SU-DHL-6 (cell line): ENCODE measurements at regions not wholly inside any gene's neighbourhood (a gene's known extent, or its start where the extent isn't known, plus 50 kb on each side); places are given as distances from the start of the nearest gene placed in this dataset.
"Not testable (repeated sequence)": the region's sequence is repeated elsewhere in the genome, so short reads cannot be mapped to it uniquely, and the experiment has no call there.

Source experiments
- H2AFZ ChIP-seq: fragments of 200-600 bp; sonication (generic); 2 replicates; pipeline ENCODE4 v1.6.1; 2014; ENCODE audit warnings: low read depth, mild to moderate bottlenecking, moderate library complexity, mixed read lengths, antibody characterized with exemption, low read length; ENCODE audit not compliant: severe bottlenecking
- H3F3A ChIP-seq: fragments of 200-600 bp; shearing (Covaris generic); 2 replicates; pipeline ENCODE4 v1.6.0; 2016; ENCODE audit warnings: antibody characterized with exemption, mild to moderate bottlenecking; ENCODE audit not compliant: insufficient read depth
- H3K27ac ChIP-seq: fragments of 200-600 bp; sonication (generic); 2 replicates; pipeline ENCODE4 v1.5.1; 2016; ENCODE audit warnings: low read depth, mild to moderate bottlenecking, low read length, moderate library complexity, mixed read lengths
- H3K27me3 ChIP-seq: fragments of 200-600 bp; sonication (generic), shearing (Covaris generic); 2 replicates; pipeline ENCODE4 v1.6.0; 2014; ENCODE audit warnings: mild to moderate bottlenecking, low read length
- H3K36me3 ChIP-seq: fragments of 200-600 bp; sonication (generic); 2 replicates; pipeline ENCODE4 v1.6.1; 2014; ENCODE audit warnings: mild to moderate bottlenecking, low read length, mixed read lengths
- H3K4me2 ChIP-seq: fragments of 300-600, 200-600 bp; shearing (Covaris generic), sonication (generic); 2 replicates; pipeline ENCODE4 v1.6.0; 2014; ENCODE audit warnings: low read length, low read depth, mild to moderate bottlenecking; ENCODE audit not compliant: poor library complexity, severe bottlenecking
- H3K4me3 ChIP-seq: fragments of 200-600 bp; sonication (generic); 2 replicates; pipeline ENCODE4 v1.5.1; 2014; ENCODE audit warnings: antibody characterized with exemption, low read length, mild to moderate bottlenecking, mixed read lengths; ENCODE audit not compliant: insufficient read depth, poor library complexity, severe bottlenecking
- H3K79me2 ChIP-seq: fragments of 200-600 bp; sonication (generic); 2 replicates; pipeline ENCODE4 v1.6.1; 2014; ENCODE audit warnings: mild to moderate bottlenecking, low read length, moderate library complexity; ENCODE audit not compliant: insufficient read depth
- H3K9ac ChIP-seq: fragments of 200-600 bp; sonication (generic); 2 replicates; pipeline ENCODE4 v1.7.0; 2014; ENCODE audit warnings: mild to moderate bottlenecking, low read length
- H3K9me2 ChIP-seq: fragments of 200-600 bp; sonication (generic); replicated peaks from 2 replicates; pipeline ENCODE4 v1.6.1; 2014; ENCODE audit warnings: low read length; ENCODE audit not compliant: insufficient read depth
- H3K9me3 ChIP-seq: fragments of 200-600 bp; sonication (generic); 2 replicates; pipeline ENCODE4 v1.6.1; 2014; ENCODE audit warnings: low read length, mixed read lengths; ENCODE audit not compliant: insufficient read depth
- H4K20me1 ChIP-seq: fragments of 200-600 bp; sonication (generic); 2 replicates; pipeline ENCODE4 v1.6.1; 2014; ENCODE audit warnings: low read depth, mild to moderate bottlenecking, antibody characterized with exemption, low read length, moderate library complexity, mixed read lengths
- EZH2phosphoT487 ChIP-seq: fragments of 200-600 bp; sonication (generic), shearing (Covaris generic); conservative IDR thresholded peaks from 2 replicates; pipeline ENCODE4 v1.6.1; 2018; ENCODE audit warnings: mild to moderate bottlenecking, antibody characterized with exemption, low read length, moderate library complexity, mixed read lengths
- TF ChIP-seq, protein P1 (sequence below): fragments of 200-600 bp; sonication (generic); IDR thresholded peaks from one replicate; pipeline ENCODE4 v1.5.1; 2017; ENCODE audit warnings: antibody characterized with exemption, mild to moderate bottlenecking, low read length, moderate library complexity; ENCODE audit not compliant: insufficient read depth, poor library complexity, severe bottlenecking

DNA sequence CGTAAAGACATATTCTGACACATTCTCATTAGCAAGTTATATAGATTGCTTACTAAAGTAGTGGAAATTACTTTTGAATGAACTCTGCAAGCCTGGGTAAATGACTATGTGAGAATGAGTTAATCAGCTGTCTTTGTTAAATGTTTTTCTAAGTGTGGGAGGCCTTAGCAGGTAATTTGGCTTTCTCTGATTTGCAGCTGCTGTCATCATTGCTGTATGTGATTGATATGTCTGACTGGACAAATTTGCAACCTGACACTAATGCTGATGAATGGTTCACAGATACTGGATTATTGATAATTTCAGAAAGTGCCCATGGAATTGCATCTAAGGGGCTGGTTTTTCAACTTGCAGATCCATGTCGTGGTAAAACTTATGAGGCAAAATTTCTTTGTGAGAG lies 372.2 kb upstream of the SGO1 start:
- no peaks in the 10 kb centered on the region for H3K27me3 ChIP-seq
- TF ChIP-seq EZH2phosphoT487, result no peak
- H3K27ac ChIP-seq, result no peak overlapping the region
- no peaks in the 10 kb centered on the region for H3K36me3 ChIP-seq
- H2AFZ ChIP-seq, result no peak overlapping the region
- H3K9me3 ChIP-seq, result no peaks in the 10 kb centered on the region
- no peaks in the 10 kb centered on the region for H3K9me2 ChIP-seq
- no peak overlapping the region for H3K4me2 ChIP-seq
- no peaks in the 10 kb centered on the region for H3F3A ChIP-seq
- no peaks in the 10 kb centered on the region for H4K20me1 ChIP-seq
- H3K79me2 ChIP-seq, result no peaks in the 10 kb centered on the region
- H3K4me3 ChIP-seq, result no peak overlapping the region
- H3K9ac ChIP-seq, result no peak overlapping the region

DNA sequence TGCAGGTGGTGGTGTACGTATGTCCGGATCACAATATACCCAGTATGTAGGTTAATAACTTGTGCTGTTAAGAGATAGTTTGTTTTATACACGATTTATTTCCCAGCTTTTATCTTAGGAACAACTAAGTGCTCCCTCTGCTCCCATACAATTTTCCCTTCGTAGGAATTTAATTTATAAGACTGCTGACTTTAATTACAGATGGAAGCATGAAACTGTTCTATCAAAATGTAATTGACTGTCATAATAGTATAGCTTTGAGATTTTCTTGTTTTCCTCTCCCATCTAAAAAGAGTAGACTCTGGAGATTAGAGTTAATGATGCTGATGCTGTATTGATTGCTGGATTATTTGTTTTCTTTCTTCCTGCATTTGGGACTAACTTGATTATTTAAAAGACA lies 370.7 kb upstream of the SGO1 start:
- no peaks in the 10 kb centered on the region for H4K20me1 ChIP-seq
- TF ChIP-seq, protein P1, sequence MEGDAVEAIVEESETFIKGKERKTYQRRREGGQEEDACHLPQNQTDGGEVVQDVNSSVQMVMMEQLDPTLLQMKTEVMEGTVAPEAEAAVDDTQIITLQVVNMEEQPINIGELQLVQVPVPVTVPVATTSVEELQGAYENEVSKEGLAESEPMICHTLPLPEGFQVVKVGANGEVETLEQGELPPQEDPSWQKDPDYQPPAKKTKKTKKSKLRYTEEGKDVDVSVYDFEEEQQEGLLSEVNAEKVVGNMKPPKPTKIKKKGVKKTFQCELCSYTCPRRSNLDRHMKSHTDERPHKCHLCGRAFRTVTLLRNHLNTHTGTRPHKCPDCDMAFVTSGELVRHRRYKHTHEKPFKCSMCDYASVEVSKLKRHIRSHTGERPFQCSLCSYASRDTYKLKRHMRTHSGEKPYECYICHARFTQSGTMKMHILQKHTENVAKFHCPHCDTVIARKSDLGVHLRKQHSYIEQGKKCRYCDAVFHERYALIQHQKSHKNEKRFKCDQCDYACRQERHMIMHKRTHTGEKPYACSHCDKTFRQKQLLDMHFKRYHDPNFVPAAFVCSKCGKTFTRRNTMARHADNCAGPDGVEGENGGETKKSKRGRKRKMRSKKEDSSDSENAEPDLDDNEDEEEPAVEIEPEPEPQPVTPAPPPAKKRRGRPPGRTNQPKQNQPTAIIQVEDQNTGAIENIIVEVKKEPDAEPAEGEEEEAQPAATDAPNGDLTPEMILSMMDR, result no peak
- TF ChIP-seq EZH2phosphoT487, result no peak
- no peaks in the 10 kb centered on the region for H3K27me3 ChIP-seq
- H3K9ac ChIP-seq, result no peak overlapping the region
- no peak overlapping the region for H3K27ac ChIP-seq
- no peaks in the 10 kb centered on the region for H3K9me3 ChIP-seq
- no peaks in the 10 kb centered on the region for H3K36me3 ChIP-seq
- no peak overlapping the region for H3K4me2 ChIP-seq
- H2AFZ ChIP-seq, result no peak overlapping the region
- H3K9me2 ChIP-seq, result no peaks in the 10 kb centered on the region
- no peaks in the 10 kb centered on the region for H3K79me2 ChIP-seq
- no peak overlapping the region for H3K4me3 ChIP-seq
- H3F3A ChIP-seq, result no peaks in the 10 kb centered on the region

DNA sequence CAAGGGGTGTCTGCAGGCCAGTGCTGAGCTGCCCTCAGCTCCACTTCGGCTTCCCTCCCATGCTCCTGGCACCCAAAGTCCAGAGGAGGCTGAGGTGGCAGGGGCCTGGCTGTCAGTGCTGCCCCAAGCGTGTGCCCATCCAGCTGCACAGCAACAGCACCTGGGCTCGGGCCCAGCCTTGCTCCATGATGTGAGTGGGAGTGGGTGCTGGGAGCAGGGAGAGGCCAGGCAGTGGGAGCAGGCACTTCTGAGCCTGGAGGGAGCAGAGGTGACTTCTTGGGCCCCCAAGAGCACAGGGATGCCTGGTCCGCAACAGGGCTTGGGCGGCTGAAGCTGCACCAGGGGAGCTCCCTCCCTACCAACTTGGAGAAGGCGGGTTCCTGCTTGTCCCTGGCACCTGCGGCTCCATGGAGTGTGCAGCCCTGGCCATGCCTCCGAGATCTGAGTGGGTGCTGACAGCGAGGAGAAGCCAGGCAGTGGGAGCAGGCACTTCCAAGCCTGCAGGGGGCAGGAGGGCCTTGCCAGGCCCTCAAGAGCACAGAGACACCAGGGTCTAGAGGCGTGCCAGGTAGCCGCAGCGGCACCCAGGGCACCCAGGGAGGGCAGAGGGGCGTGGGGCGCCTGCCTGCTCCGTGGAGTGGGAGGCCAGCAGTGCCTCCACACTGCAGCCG lies 366.7 kb upstream of the SGO1 start:
- Histone ChIP-seq H3K27ac (no peak overlapping the region), H2AFZ (no peak overlapping the region), H3K4me3 (no peak overlapping the region), H3K27me3 (no peaks in the 10 kb centered on the region), H3K9me2 (no peaks in the 10 kb centered on the region), H3K9ac (no peak overlapping the region), H3F3A (no peaks in the 10 kb centered on the region), H3K4me2 (no peak overlapping the region), H3K79me2 (no peaks in the 10 kb centered on the region), H3K9me3 (no peaks in the 10 kb centered on the region), H3K36me3 (no peaks in the 10 kb centered on the region), H4K20me1 (no peaks in the 10 kb centered on the region)
- TF ChIP-seq EZH2phosphoT487, result no peak
- TF ChIP-seq, protein P1, result no peak

GRCh38 chr3:20547361-20548269 lies 361.6 kb upstream of the SGO1 start:
- not testable (repeated sequence) for H3K27ac ChIP-seq, H3K9me3 ChIP-seq, H4K20me1 ChIP-seq, H3K9me2 ChIP-seq, H3K79me2 ChIP-seq, H3K4me2 ChIP-seq, H3K36me3 ChIP-seq, H3K27me3 ChIP-seq, H3K9ac ChIP-seq, H3K4me3 ChIP-seq, H2AFZ ChIP-seq, H3F3A ChIP-seq
